Panc1 (cell line): ENCODE measurements at regions not wholly inside any gene's neighbourhood (a gene's known extent, or its start where the extent isn't known, plus 50 kb on each side); places are given as distances from the start of the nearest gene placed in this dataset.

ENCODE experiments used
- ATAC-seq: fragments of 200-7000 bp; cut with Tn5 transposase; 2 replicates; pipeline ENCODE4 v1.9.1; 2020; ENCODE audit warnings: mild to moderate bottlenecking, moderate library complexity
- BruUV-seq: library from RNA; stranded (reverse); fragments of 400-500 nt; replicated peaks from 2 replicates; lab custom pipeline; 2021; lab: Mats Ljungman, UMichigan
- CTCF ChIA-PET: fragments of 300-600 bp; sonication (Branson Sonifier 250); formaldehyde crosslinking; loops from one replicate; lab custom pipeline; 2022; ENCODE audit warnings: antibody characterized with exemption; lab: Charles Lee
- POLR2A ChIA-PET: fragments of 300-600 bp; sonication (Branson Sonifier 250); formaldehyde crosslinking; loops from one replicate; lab custom pipeline; 2022; ENCODE audit warnings: antibody characterized with exemption; lab: Charles Lee
- DNase-seq: peaks from one replicate; pipeline ENCODE4 v3.0.0-alpha.2; 2010; ENCODE audit warnings: low read depth, low spot score
- H3K27ac ChIP-seq: 2 replicates; pipeline ENCODE4 v1.5.1; 2011; ENCODE audit warnings: mild to moderate bottlenecking, low read length, inconsistent platforms
- H3K27me3 ChIP-seq: fragments of 200-500 bp; sonication (Bioruptor generic); 2 replicates; pipeline ENCODE4 v1.6.0; 2014; ENCODE audit warnings: low read length, inconsistent platforms; ENCODE audit not compliant: control insufficient read depth, insufficient read depth
- H3K36me3 ChIP-seq: fragments of 200-500 bp; sonication (Bioruptor generic); 2 replicates; pipeline ENCODE4 v1.5.1; 2014; ENCODE audit warnings: inconsistent platforms, mild to moderate bottlenecking, low read length, moderate library complexity; ENCODE audit not compliant: control insufficient read depth, insufficient read depth
- H3K4me1 ChIP-seq: 2 replicates; pipeline ENCODE4 v1.5.1; 2011; ENCODE audit warnings: inconsistent platforms, mild to moderate bottlenecking, low read length, moderate library complexity; ENCODE audit not compliant: control insufficient read depth, insufficient read depth
- H3K4me3 ChIP-seq, 2 experiments: 2 replicates each; pipeline ENCODE4 v1.5.1; 2011 to 2012; ENCODE audit warnings: low read depth in 2 of 2, low read length in 2 of 2, mild to moderate bottlenecking in 2 of 2, inconsistent platforms in 1 of 2, moderate library complexity in 1 of 2
- H3K9me3 ChIP-seq: fragments of 200-500 bp; sonication (Bioruptor generic); 2 replicates; pipeline ENCODE4 v1.5.1; 2014; ENCODE audit warnings: low read depth, mild to moderate bottlenecking, inconsistent platforms, low read length, moderate library complexity; ENCODE audit not compliant: control insufficient read depth, insufficient read depth
- POLR2AphosphoS5 ChIP-seq: IDR thresholded peaks from 2 replicates; pipeline ENCODE4 v1.6.1; 2012; ENCODE audit warnings: mild to moderate bottlenecking, low read depth, low read length, moderate library complexity
- SIN3A ChIP-seq: IDR thresholded peaks from 2 replicates; pipeline ENCODE4 v1.6.1; 2012; ENCODE audit warnings: low read depth, mild to moderate bottlenecking, low read length, moderate library complexity, borderline replicate concordance; ENCODE audit not compliant: insufficient read depth
- TCF7L2 ChIP-seq: IDR thresholded peaks from 2 replicates; pipeline ENCODE4 v1.6.1; 2011; ENCODE audit warnings: mild to moderate bottlenecking, low read depth, low read length, inconsistent platforms
- in situ Hi-C: cut with HindIII; loops from 2 replicates; pipeline ENCODE4 v1.10.0; 2016; ENCODE audit warnings: low sequenced_read_pairs, low pct_unique_long_range_greater_than_20kb
- intact Hi-C: fragments of 100-400 bp; cut with micrococcal nuclease; formaldehyde crosslinking; loops from one replicate; pipeline ENCODE4 v1.10.0; 2022; ENCODE audit not compliant: unreplicated experiment
- TF ChIP-seq, protein P1 (sequence below): fragments of 450-650 bp; IDR thresholded peaks from 2 replicates; pipeline ENCODE4 v1.5.1; 2017; ENCODE audit warnings: mild to moderate bottlenecking
- TF ChIP-seq, protein P2 (sequence below), 2 experiments: IDR thresholded peaks; 2 replicates each; pipeline ENCODE4 v1.6.1; 2011 to 2012; ENCODE audit warnings: low read depth in 2 of 2, control low read depth in 1 of 2, low read length in 1 of 2, mild to moderate bottlenecking in 1 of 2, moderate library complexity in 1 of 2; ENCODE audit not compliant: insufficient read depth in 1 of 2

DNA sequence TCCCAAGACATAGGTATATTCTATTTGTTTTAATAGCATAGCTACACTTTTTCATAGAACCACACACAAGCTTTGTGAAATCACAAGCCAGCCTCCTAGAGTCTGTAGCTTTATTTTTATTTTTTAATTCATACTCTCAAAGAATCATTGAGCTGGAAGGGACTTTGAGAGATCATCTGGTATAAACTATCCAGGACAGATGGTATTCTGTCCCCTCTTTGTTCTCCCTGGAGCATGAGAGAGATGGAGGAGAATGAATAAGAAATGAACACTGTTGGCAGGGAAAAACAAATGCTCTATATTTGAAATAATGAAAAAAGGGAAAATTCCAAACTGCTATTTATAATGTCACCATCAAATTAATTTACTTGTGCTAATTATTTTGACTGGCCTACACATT is 338.7 kb upstream of the IL12A start:
- no peak overlapping the region for H3K4me3 ChIP-seq
- ATAC-seq = no peak
- intact Hi-C loops = no loop called here
- no peaks in the 10 kb centered on the region for H3K36me3 ChIP-seq
- no peaks in the 10 kb centered on the region for H3K9me3 ChIP-seq
- H3K27ac ChIP-seq = peak overlapping the region; percentile 25; the same call in 1 of the 2 replicates
- POLR2A ChIA-PET = no interaction called here
- no peaks in the 10 kb centered on the region for H3K27me3 ChIP-seq
- no TSS peak for BruUV-seq
- H3K4me1 ChIP-seq = peaks cover 14% of the 10 kb centered on the region; the same call in 1 of the 2 replicates
- in situ Hi-C loops = no loop called here
- CTCF ChIA-PET = no interaction called here
- DNase-seq = no peak
- TF ChIP-seq TCF7L2 (no peak), SIN3A (no peak), POLR2AphosphoS5 (no peak)
- TF ChIP-seq, protein P1, sequence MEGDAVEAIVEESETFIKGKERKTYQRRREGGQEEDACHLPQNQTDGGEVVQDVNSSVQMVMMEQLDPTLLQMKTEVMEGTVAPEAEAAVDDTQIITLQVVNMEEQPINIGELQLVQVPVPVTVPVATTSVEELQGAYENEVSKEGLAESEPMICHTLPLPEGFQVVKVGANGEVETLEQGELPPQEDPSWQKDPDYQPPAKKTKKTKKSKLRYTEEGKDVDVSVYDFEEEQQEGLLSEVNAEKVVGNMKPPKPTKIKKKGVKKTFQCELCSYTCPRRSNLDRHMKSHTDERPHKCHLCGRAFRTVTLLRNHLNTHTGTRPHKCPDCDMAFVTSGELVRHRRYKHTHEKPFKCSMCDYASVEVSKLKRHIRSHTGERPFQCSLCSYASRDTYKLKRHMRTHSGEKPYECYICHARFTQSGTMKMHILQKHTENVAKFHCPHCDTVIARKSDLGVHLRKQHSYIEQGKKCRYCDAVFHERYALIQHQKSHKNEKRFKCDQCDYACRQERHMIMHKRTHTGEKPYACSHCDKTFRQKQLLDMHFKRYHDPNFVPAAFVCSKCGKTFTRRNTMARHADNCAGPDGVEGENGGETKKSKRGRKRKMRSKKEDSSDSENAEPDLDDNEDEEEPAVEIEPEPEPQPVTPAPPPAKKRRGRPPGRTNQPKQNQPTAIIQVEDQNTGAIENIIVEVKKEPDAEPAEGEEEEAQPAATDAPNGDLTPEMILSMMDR = no peak
- TF ChIP-seq, protein P2, sequence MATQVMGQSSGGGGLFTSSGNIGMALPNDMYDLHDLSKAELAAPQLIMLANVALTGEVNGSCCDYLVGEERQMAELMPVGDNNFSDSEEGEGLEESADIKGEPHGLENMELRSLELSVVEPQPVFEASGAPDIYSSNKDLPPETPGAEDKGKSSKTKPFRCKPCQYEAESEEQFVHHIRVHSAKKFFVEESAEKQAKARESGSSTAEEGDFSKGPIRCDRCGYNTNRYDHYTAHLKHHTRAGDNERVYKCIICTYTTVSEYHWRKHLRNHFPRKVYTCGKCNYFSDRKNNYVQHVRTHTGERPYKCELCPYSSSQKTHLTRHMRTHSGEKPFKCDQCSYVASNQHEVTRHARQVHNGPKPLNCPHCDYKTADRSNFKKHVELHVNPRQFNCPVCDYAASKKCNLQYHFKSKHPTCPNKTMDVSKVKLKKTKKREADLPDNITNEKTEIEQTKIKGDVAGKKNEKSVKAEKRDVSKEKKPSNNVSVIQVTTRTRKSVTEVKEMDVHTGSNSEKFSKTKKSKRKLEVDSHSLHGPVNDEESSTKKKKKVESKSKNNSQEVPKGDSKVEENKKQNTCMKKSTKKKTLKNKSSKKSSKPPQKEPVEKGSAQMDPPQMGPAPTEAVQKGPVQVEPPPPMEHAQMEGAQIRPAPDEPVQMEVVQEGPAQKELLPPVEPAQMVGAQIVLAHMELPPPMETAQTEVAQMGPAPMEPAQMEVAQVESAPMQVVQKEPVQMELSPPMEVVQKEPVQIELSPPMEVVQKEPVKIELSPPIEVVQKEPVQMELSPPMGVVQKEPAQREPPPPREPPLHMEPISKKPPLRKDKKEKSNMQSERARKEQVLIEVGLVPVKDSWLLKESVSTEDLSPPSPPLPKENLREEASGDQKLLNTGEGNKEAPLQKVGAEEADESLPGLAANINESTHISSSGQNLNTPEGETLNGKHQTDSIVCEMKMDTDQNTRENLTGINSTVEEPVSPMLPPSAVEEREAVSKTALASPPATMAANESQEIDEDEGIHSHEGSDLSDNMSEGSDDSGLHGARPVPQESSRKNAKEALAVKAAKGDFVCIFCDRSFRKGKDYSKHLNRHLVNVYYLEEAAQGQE (IDR thresholded peaks at IDR 0.05; ENCODE audit: insufficient read depth in 1 of 2, low read depth in 2 of 2, low read length in 1 of 2) = no peak

GRCh38 chr3:159650726-159651125 is 337.9 kb upstream of the IL12A start:
- no peaks in the 10 kb centered on the region for H3K27me3 ChIP-seq
- CTCF ChIA-PET = no interaction called here

More at GRCh38 chr3:159650726-159651125, 337.9 kb upstream of the IL12A start:
- Histone ChIP-seq H3K4me3 (no peak overlapping the region), H3K27ac (peak overlapping the region; percentile 37; the same call in 1 of the 2 replicates), H3K9me3 (no peaks in the 10 kb centered on the region), H3K4me1 (peaks cover 14% of the 10 kb centered on the region; the same call in 1 of the 2 replicates), H3K36me3 (no peaks in the 10 kb centered on the region)
- in situ Hi-C loops (no loop called here), intact Hi-C loops (no loop called here)
- POLR2A ChIA-PET = no interaction called here
- TF ChIP-seq TCF7L2 (no peak), SIN3A (no peak), POLR2AphosphoS5 (no peak)
- TF ChIP-seq, protein P2 (IDR thresholded peaks at IDR 0.05; ENCODE audit: insufficient read depth in 1 of 2, low read depth in 2 of 2, low read length in 1 of 2) = no peak
- TF ChIP-seq, protein P1 = no peak
- ATAC-seq (no peak; the same call in 1 of the 2 replicates), DNase-seq (no peak)
- no TSS peak for BruUV-seq
